ENCODE measurements at regions not wholly inside any gene's neighbourhood (a gene's known extent, or its start where the extent isn't known, plus 50 kb on each side); places are given as distances from the start of the nearest gene placed in this dataset.
A peak's percentile ranks its signal among the peaks of the same experiment; 100 is the strongest.

- TF ChIP-seq CTCF (IDR thresholded peaks at IDR 0.05), result no peak
These were observed 289.6 kb downstream of the CALCRL start for GRCh38 chr2:187158452-187158851.

- TF ChIP-seq CTCF (IDR thresholded peaks at IDR 0.05), result no peak
These were observed 291.0 kb downstream of the CALCRL start for GRCh38 chr2:187157046-187157445.

- TF ChIP-seq CTCF (IDR thresholded peaks at IDR 0.05), result no peak
These were observed 292.6 kb downstream of the CALCRL start for GRCh38 chr2:187155476-187155875.

GRCh38 chr2:187150670-187151069 is 297.4 kb downstream of the CALCRL start:
- no peak for TF ChIP-seq CTCF (IDR thresholded peaks at IDR 0.05)

- no peak for TF ChIP-seq CTCF (IDR thresholded peaks at IDR 0.05)
These were observed 299.2 kb upstream of the ZSWIM2 start for GRCh38 chr2:187148059-187148714.

- no peak for TF ChIP-seq CTCF (IDR thresholded peaks at IDR 0.05)
These were observed 294.6 kb upstream of the ZSWIM2 start for GRCh38 chr2:187143537-187143936.

- no peak for TF ChIP-seq CTCF (IDR thresholded peaks at IDR 0.05)
These were observed 290.5 kb upstream of the ZSWIM2 start for GRCh38 chr2:187139469-187139868.

GRCh38 chr2:187138265-187138664 is 289.3 kb upstream of the ZSWIM2 start:
- peak; percentile 56 for TF ChIP-seq CTCF (IDR thresholded peaks at IDR 0.05)

Measured in LNCAP (cell line).